Stimulated activated naive CD4-positive, alpha-beta T cell (primary cell): ENCODE measurements at regions not wholly inside any gene's neighbourhood (a gene's known extent, or its start where the extent isn't known, plus 50 kb on each side); places are given as distances from the start of the nearest gene placed in this dataset.
"Not testable (repeated sequence)": the region's sequence is repeated elsewhere in the genome, so short reads cannot be mapped to it uniquely, and the experiment has no call there.

Source experiments
- DNase-seq, 6 experiments: peaks; one replicate each; lab custom pipeline; 2025; lab: John Stamatoyannopoulos, UW

- no peak for DNase-seq
These were observed 562.8 kb downstream of the GALC start for GRCh38 chr14:87430214-87430613.

GRCh38 chr14:87419925-87420324, 573.1 kb downstream of the GALC start:
- no peak for DNase-seq

DNA sequence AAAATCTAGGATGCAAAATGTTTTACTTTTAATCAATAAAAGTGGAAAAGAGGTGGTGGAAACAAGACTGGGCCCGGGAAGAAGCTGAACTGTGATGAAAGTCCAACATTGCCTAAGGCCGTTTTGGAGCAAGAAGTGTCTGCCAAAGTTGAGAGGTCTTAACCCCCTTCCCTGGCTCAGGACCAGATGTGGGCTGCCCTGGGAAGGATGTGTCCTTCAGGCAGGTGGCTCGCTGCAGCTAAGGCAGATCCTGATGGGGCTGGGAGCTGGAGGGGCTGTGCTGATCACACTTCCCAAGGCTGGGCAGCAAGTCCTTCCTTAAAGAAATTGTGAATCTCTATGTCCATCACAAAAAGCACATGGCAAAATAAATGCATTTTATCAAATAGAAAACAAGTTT, 581.6 kb downstream of the GALC start:
- DNase-seq: no peak

GRCh38 chr14:87409393-87409792, 583.6 kb downstream of the GALC start:
- no peak for DNase-seq

DNA sequence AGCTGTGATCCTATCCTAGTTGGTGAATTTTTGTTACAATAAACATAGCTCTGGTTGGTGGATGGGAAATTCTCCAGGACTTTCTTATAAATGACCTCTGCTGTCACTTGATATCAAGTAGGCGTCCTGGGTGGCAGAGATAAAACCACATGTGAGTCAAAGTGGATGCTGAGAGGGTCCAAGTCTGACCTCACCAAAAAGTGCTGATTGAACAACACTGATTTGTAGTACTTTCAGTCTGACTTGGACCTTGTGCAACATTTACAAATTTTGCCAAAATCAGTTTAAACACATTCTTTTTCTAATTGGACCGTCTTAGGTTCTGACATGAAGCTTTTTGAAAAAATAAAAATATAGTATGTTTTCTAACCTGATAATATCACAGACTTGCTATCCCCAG, 585.6 kb downstream of the GALC start:
- no peak for DNase-seq

DNA sequence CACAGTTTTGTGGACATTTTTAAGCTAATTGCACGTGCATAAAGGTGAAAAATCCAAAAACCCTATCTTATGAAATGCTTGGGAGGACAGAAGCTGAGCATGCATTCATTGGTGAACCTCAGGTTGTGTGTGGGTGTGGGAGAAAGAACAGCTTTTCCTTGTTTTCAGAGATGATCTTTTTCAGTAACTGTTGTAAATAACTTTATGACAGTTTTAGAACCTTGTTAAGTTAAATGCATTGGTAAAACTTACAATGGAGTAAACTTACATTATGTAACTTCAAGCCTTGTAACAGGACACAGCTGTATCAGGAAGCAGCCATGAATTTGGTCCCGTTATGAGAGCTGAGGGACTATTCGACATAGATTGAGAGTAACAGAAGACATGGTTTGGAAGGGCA, 587.4 kb downstream of the GALC start:
- no peak for DNase-seq

DNA sequence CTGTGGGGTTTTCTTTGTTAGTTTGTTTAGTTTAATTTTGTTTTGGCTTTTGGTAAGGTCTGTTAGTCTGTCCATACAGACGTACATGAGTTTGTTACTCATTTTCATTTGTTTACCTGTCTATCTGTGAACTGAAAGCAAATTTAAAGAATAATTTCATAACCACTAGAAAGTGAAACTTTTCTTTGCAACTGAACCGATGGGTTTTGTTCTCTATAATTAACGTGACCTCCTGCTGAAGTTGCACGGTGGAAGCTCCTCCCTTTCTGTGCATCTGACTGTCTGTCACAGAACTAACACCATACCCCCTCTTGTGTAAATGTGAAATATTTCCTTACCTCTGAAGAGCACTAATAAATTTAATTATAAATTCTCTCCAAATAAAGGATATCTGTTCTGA, 595.5 kb downstream of the GALC start:
- no peak for DNase-seq

GRCh38 chr14:87391066-87391465, 601.9 kb downstream of the GALC start:
- DNase-seq: no peak

DNA sequence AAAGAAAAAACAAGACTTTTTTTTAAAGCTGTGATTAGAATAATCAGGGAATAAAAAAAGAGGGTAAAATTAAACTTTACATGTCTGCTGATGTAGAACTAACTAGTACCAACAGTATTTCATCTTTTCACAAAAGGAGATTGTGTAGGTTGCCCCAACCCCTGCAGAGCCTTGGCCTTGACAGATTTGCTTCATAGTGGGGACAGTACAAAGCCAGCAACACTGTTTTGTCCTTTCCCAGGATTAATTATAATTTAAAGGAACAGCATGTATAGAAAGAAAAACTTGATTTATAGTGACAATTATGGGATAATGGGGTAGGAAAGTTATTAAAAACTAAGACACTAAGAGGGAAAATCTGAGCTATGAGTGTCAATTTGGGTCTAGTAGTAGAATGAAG, 604.0 kb downstream of the GALC start:
- DNase-seq: no peak

DNA sequence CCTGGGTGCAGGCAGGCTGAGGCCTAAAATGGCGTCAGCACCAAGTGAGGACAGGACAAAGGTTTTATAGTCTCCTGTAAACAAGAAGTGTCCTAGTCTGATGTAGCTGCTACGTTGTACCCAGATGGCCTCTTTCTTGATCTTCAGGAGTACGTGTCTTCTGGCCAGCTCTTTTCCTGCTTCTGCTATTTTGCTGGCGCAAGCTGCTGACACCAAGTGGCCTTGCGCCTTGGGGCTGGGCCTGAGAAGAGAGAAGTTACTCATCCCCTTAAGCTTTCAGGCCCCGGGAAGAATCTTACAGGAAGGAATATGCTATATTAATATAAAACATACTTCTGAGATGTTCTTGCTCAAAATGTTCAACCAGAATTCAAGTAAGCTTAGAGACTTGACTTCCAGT, 605.2 kb downstream of the GALC start:
- DNase-seq: no peak

DNA sequence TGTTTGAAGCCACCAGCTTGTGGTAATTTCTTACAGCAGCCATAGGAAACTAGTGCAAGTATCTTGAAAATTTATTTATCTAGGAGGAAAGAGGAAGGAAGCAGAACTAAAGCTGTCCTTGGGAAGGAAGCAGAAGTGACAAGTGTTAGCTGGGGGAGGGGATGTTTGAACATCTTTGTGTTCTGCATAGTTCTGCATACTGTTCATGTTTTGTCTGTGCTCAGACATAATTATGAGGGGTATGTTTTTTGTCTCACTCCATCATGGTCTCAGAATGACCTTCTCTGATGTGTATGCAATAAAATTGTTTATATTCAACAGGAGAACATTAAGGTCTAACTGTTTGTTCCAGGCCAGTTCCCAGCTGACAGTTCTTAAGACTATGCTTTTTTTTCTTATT, 606.5 kb downstream of the GALC start:
- DNase-seq: no peak

DNA sequence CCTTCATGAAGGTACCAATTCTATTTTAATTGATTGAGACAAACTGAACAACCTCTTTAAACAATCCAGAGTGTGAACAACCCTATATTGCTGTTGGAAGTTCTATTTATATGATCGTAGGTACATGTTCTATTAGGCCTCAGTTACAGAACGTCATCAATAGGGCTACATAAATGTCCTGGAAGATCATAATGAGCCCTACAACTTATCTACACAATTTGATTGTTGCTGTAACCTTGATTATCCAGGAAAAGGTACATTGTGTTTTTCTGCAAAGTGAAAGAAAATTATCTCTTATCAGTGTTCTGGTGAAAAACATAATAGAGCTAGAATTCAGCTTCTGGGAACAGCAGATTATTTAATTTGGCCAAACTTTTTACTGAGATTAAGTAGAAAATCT, 612.9 kb downstream of the GALC start:
- no peak for DNase-seq

DNA sequence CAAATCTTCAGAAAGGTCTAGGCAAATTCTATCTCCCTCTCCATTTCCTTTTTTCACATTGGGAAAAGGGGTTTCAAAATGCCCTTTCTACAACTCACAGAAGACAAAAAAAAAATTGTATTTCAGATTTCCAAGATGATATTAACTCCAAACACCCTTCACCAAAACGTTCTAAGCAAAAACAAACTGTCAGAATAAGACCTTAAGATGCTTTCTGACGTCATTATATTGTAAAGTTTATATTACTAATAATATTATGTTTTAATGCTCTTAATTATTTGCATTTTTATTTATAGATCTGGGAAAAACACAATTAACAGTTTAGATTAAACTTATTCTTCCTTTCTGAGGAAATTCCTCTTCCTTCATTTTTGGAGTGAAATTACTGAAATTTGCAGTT, 624.2 kb downstream of the GALC start:
- DNase-seq: no peak

DNA sequence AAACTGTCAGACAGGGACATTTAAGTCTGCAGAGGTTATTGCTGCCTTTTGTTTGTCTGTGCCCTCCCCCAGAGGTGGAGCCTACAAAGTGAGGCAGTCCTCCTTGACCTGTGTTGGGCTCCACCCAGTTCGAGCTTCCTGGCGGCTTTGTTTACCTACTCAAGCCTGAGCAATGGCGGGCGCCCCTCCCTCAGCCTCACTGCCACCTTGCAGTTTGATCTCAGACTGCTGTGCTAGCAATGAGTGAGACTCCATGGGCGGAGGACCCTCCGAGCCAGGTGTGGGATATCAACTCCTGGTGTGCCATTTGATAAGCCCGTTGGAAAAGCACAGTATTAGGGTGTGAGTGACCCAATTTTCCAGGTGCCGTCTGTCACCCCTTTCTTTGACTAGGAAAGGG, 632.7 kb downstream of the GALC start:
- not testable (repeated sequence) for DNase-seq

DNA sequence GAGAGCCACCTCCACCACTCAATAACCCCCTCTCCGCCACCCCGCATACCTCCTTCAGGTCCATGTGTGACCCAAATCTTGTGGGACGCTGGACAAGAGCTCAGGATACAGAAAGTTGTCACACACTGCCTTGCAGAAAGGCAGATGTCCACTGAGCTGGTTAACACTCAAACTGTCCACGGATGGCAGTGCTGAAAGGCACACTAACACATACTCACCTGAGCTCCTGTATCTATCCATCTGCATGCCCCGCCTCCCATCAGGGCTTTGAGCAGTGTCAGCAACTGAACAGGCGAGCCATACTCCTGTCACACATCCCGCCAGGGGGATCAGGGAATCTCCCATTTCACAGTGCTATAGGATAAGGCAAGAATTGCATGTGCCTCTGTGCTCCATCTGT, 642.0 kb downstream of the GALC start:
- DNase-seq: no peak

DNA sequence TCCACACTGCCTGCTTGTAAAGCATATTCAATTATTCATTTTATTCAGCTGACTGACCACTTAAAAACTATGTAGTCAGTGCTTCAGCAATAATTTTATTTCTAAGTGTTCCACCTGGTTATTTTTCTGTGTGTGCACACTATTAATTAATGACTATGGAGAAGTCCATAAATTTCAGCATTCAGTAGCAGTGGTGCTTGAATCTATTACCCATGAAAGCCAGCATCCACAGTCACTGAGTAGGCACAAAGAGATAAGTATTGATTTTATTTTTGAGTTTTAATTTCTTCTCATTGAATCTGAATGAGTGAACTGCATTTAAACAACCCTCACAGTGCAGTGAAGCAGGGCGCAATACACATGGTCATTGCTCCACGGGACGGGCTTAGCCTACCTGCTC, 643.1 kb downstream of the GALC start:
- DNase-seq: no peak

GRCh38 chr14:87343652-87344051, 649.3 kb downstream of the GALC start:
- no peak for DNase-seq

GRCh38 chr14:87334997-87335685, 657.8 kb downstream of the GALC start:
- DNase-seq: no peak

DNA sequence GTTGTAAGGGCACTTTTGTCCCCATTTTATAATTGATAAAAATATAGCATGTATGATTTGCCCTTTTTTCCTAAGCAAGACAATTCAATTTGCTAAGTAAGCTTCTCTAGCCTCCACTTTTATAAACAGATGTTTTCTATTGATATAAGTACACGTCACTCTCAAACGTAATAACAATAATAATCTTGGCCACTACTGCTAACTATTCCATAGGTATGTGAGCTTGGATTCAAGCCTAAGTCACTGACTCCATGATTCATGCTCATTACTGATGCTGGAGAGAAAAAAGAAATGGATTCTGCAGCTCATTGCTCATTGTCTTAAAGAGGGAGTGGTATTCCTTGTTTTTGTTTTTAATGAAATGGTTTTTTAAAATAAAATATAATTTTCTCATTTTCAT, 661.0 kb downstream of the GALC start:
- DNase-seq: no peak

- no peak for DNase-seq
These were observed 667.2 kb downstream of the GALC start for GRCh38 chr14:87325741-87326140.

- DNase-seq: no peak
These were observed 669.8 kb downstream of the GALC start for GRCh38 chr14:87323191-87323590.

DNA sequence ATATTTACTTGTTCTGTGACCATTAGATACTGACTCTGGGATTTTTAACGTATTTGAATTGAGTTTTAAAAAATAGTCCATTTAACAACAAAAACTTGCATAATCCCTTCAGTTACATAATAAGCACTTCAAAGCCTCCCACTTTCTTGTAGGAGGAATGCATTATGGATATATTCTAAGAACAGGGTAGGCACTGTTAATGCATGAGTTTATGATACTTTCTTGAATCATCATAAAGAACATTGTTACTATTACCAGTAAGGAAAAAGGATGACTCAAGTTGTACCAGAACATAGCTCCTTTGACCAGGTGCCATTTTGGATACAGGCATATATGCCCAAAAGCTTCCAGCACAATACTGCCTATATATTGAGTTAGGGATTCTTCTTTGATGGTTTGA, 671.4 kb downstream of the GALC start:
- no peak for DNase-seq

- DNase-seq: no peak
These were observed 680.1 kb downstream of the GALC start for GRCh38 chr14:87312894-87313205.

- DNase-seq: no peak
These were observed 680.7 kb downstream of the GALC start for GRCh38 chr14:87312169-87312893.
